B cell (primary cell): ENCODE measurements at regions not wholly inside any gene's neighbourhood (a gene's known extent, or its start where the extent isn't known, plus 50 kb on each side); places are given as distances from the start of the nearest gene placed in this dataset.
"Not testable (repeated sequence)": the region's sequence is repeated elsewhere in the genome, so short reads cannot be mapped to it uniquely, and the experiment has no call there.

Experiments
- ATAC-seq: fragments of 200-7000 bp; cut with Tn5 transposase; one replicate; pipeline ENCODE4 v1.10.0; 2021; ENCODE audit warnings: low read depth, mild to moderate bottlenecking, moderate number of reproducible peaks, moderate library complexity
- CTCF ChIA-PET: fragments of 350-600 bp; sonication (Branson Sonifier 250); formaldehyde crosslinking; loops from one replicate; lab custom pipeline; 2021; ENCODE audit warnings: antibody characterized with exemption, inconsistent platforms; lab: Charles Lee
- POLR2A ChIA-PET: fragments of 350-600 bp; sonication (Branson Sonifier 250); formaldehyde crosslinking; loops from one replicate; lab custom pipeline; 2021; ENCODE audit warnings: antibody characterized with exemption; lab: Charles Lee
- DNase-seq: peaks from one replicate; pipeline ENCODE4 v3.0.0; 2013
- H2AFZ ChIP-seq: 2 replicates; pipeline ENCODE4 v1.6.1; 2012; ENCODE audit warnings: mild to moderate bottlenecking, low read depth, low read length; ENCODE audit not compliant: insufficient read depth, poor library complexity, severe bottlenecking
- H3K27ac ChIP-seq, 2 donors: 1 replicate in 1 of 2; 2 replicates in 1 of 2; pipeline ENCODE4 v1.5.1; 2012 to 2013; ENCODE audit warnings: low read length in 2 of 2, mild to moderate bottlenecking in 2 of 2, moderate library complexity in 1 of 2
- H3K27me3 ChIP-seq, 4 experiments: fragments of 200-600 bp in 1 of 4; sonication (generic) in 1 of 4; replicated peaks in 1 of 4; 1 replicate in 2 of 4; 2 replicates in 2 of 4; pipeline versions ENCODE4 v1.6.1 to v1.7.0; 2013 to 2016; ENCODE audit warnings: low read length in 3 of 4, mild to moderate bottlenecking in 2 of 4, mixed read lengths in 1 of 4, moderate library complexity in 1 of 4; ENCODE audit not compliant: insufficient read depth in 4 of 4, control insufficient read depth in 3 of 4; ENCODE audit errors: control extremely low read depth in 1 of 4
- H3K36me3 ChIP-seq, 2 experiments: replicated peaks in 1 of 2; 1 replicate in 1 of 2; 2 replicates in 1 of 2; pipeline versions ENCODE4 v1.6.1 to v1.7.1; 2013; ENCODE audit warnings: low read length in 1 of 2; ENCODE audit not compliant: insufficient read depth in 2 of 2, control insufficient read depth in 1 of 2; ENCODE audit errors: control extremely low read depth in 1 of 2, extremely low read depth in 1 of 2
- H3K4me1 ChIP-seq, 2 donors: fragments of 200-600 bp in 1 of 2; sonication (generic) in 1 of 2; 1 replicate in 1 of 2; 2 replicates in 1 of 2; pipeline versions ENCODE4 v1.5.1 to v1.6.1; 2013 to 2017; ENCODE audit warnings: low read length in 2 of 2; ENCODE audit not compliant: control insufficient read depth in 2 of 2, insufficient read depth in 2 of 2
- H3K4me2 ChIP-seq: replicated peaks from 2 replicates; pipeline ENCODE3; 2012; ENCODE audit warnings: mild to moderate bottlenecking, low read depth, low read length; ENCODE audit not compliant: poor library complexity, severe bottlenecking
- H3K4me3 ChIP-seq, 5 experiments: fragments of 200-600 bp in 1 of 5; sonication (generic) in 1 of 5; 1 replicate in 3 of 5; 2 replicates in 2 of 5; pipeline versions ENCODE4 v1.5.1 to v1.7.0; 2011 to 2016; ENCODE audit warnings: low read length in 4 of 5, mild to moderate bottlenecking in 4 of 5, low read depth in 2 of 5, control low read depth in 1 of 5, moderate library complexity in 1 of 5; ENCODE audit not compliant: insufficient read depth in 1 of 5; ENCODE audit errors: control extremely low read depth in 1 of 5, extremely low read depth in 1 of 5
- H3K79me2 ChIP-seq: fragments of 200-600 bp; sonication (generic); one replicate; pipeline ENCODE4 v1.6.0; 2016; ENCODE audit warnings: low read length; ENCODE audit not compliant: control insufficient read depth, insufficient read depth
- H3K9ac ChIP-seq: fragments of 200-600 bp; sonication (generic); 2 replicates; pipeline ENCODE4 v1.6.1; 2017; ENCODE audit warnings: mild to moderate bottlenecking, low read length, moderate library complexity
- H3K9me3 ChIP-seq, 3 donors: one replicate each; pipeline versions ENCODE4 v1.6.1 to v1.7.1; 2013; ENCODE audit warnings: low read length in 2 of 3; ENCODE audit not compliant: control insufficient read depth in 2 of 3, insufficient read depth in 1 of 3; ENCODE audit errors: control extremely low read depth in 1 of 3
- H4K20me1 ChIP-seq: 2 replicates; pipeline ENCODE4 v1.6.0; 2012; ENCODE audit warnings: mild to moderate bottlenecking, low read length; ENCODE audit not compliant: insufficient read depth, control insufficient read depth, poor library complexity, severe bottlenecking
- H3K27ac Mint-ChIP-seq: one replicate; pipeline ENCODE4 v1.8.0; 2021; ENCODE audit warnings: mixed read lengths
- H3K27me3 Mint-ChIP-seq: one replicate; pipeline ENCODE4 v1.8.0; 2021; ENCODE audit warnings: mixed read lengths
- H3K4me1 Mint-ChIP-seq: one replicate; pipeline ENCODE4 v1.8.0; 2021; ENCODE audit warnings: mixed read lengths
- H3K4me3 Mint-ChIP-seq: one replicate; pipeline ENCODE4 v1.8.0; 2021; ENCODE audit warnings: mixed read lengths
- H3K9me3 Mint-ChIP-seq: one replicate; pipeline ENCODE4 v1.8.0; 2022; ENCODE audit warnings: mixed read lengths; ENCODE audit not compliant: insufficient read depth
- EZH2 ChIP-seq: IDR thresholded peaks from 2 replicates; pipeline ENCODE4 v1.6.1; 2012; ENCODE audit warnings: borderline replicate concordance, low read depth, mild to moderate bottlenecking, moderate library complexity, low read length; ENCODE audit not compliant: insufficient read depth, poor library complexity, severe bottlenecking
- WGBS: methylation state at CpG from one replicate; pipeline ENCODE4 v1.1.5; 2013; ENCODE audit warnings: missing lambda C conversion rate; ENCODE audit not compliant: insufficient coverage; 5-methylcytosine and 5-hydroxymethylcytosine counted together
- intact Hi-C: fragments of 100-400 bp; cut with micrococcal nuclease; formaldehyde crosslinking; loops from one replicate; pipeline ENCODE4 v1.10.0; 2022
- TF ChIP-seq, protein P1 (sequence below): fragments of 200-600 bp; IDR thresholded peaks from one replicate; pipeline ENCODE4 v1.8.0; 2022; ENCODE audit warnings: antibody characterized with exemption, mild to moderate bottlenecking

DNA sequence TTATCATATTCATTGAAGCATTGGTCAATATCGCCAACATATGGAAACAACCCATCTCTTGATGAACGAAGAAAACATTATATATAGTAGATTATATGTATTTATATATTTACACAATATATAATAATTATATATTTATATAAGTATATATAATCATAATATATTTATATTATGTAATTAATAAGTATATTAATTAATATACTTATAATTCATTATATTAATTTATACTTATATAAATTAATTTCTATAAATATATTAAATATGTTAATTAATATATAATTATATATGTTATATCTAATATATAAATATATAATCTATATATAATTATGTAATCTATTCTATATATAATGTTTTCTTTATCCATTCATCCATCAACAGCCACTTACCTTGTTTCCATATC is 69.0 kb upstream of the SRD5A3 start:
- Mint-ChIP-seq H3K27ac (no peak overlapping the region), H3K27me3 (peaks cover 9% of the 10 kb centered on the region), H3K4me1 (no peaks in the 10 kb centered on the region), H3K9me3 (no peaks in the 10 kb centered on the region), H3K4me3 (no peak overlapping the region)
- ATAC-seq (no peak), DNase-seq (no peak)
- Histone ChIP-seq H3K79me2 (no peaks in the 10 kb centered on the region), H3K4me1 (no peaks in the 10 kb centered on the region), H3K27me3 (no peaks in the 10 kb centered on the region), H3K4me2 (no peak overlapping the region), H2AFZ (no peak overlapping the region), H3K4me3 (no peak overlapping the region), H3K9ac (no peak overlapping the region), H3K9me3 (peaks cover 0 to 5% (median 1%) of the 10 kb centered on the region in 3 donors), H3K36me3 (no peaks in the 10 kb centered on the region), H3K27ac (no peak overlapping the region), H4K20me1 (no peaks in the 10 kb centered on the region)
- no peak for TF ChIP-seq EZH2
- TF ChIP-seq, protein P1, sequence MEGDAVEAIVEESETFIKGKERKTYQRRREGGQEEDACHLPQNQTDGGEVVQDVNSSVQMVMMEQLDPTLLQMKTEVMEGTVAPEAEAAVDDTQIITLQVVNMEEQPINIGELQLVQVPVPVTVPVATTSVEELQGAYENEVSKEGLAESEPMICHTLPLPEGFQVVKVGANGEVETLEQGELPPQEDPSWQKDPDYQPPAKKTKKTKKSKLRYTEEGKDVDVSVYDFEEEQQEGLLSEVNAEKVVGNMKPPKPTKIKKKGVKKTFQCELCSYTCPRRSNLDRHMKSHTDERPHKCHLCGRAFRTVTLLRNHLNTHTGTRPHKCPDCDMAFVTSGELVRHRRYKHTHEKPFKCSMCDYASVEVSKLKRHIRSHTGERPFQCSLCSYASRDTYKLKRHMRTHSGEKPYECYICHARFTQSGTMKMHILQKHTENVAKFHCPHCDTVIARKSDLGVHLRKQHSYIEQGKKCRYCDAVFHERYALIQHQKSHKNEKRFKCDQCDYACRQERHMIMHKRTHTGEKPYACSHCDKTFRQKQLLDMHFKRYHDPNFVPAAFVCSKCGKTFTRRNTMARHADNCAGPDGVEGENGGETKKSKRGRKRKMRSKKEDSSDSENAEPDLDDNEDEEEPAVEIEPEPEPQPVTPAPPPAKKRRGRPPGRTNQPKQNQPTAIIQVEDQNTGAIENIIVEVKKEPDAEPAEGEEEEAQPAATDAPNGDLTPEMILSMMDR, result no peak
- ChIA-PET POLR2A (no interaction called here), CTCF (no interaction called here)
- intact Hi-C loops, result no loop called here
- WGBS, result no CpG with 5 or more reads among the region's 2 CpGs

DNA sequence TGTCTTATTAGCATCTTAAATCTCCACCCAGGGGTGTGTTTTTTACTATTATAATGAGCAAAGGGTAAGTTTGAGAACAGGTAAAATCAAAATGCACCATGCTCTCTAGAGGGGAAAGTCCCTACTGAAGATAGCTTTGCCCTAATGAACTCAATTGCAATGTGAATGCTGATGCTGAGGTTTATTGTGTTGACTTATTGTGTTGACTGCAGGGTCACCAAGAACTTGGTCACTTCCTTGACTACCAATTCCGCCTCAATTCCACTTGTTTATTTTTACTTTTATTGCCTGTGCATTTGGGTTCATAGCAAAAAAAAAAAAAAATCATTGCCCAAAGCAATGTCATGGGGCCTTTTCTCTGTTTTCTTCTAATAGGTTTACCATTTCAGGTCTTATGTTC is 67.7 kb upstream of the SRD5A3 start:
- no peaks in the 10 kb centered on the region for H3K4me1 ChIP-seq
- H3K27ac Mint-ChIP-seq, result no peak overlapping the region
- H3K4me3 ChIP-seq, result no peak overlapping the region
- H3K9me3 ChIP-seq, result peaks cover 1 to 7% (median 2%) of the 10 kb centered on the region in 3 donors
- DNase-seq (no peak), ATAC-seq (no peak)
- no peak overlapping the region for H3K4me2 ChIP-seq
- H3K79me2 ChIP-seq, result no peaks in the 10 kb centered on the region
- CTCF ChIA-PET, result no interaction called here
- intact Hi-C loops, result no loop called here
- no CpG with 5 or more reads among the region's 1 CpG for WGBS
- POLR2A ChIA-PET, result no interaction called here
- H3K27me3 ChIP-seq, result no peaks in the 10 kb centered on the region
- H3K36me3 ChIP-seq, result no peaks in the 10 kb centered on the region
- no peak overlapping the region for H3K9ac ChIP-seq
- H4K20me1 ChIP-seq, result no peaks in the 10 kb centered on the region
- H3K4me3 Mint-ChIP-seq, result no peak overlapping the region
- peaks cover 7% of the 10 kb centered on the region for H3K9me3 Mint-ChIP-seq
- no peak for TF ChIP-seq EZH2
- no peak overlapping the region for H2AFZ ChIP-seq
- H3K27me3 Mint-ChIP-seq, result peaks cover 15% of the 10 kb centered on the region
- no peaks in the 10 kb centered on the region for H3K4me1 Mint-ChIP-seq
- no peak overlapping the region for H3K27ac ChIP-seq

DNA sequence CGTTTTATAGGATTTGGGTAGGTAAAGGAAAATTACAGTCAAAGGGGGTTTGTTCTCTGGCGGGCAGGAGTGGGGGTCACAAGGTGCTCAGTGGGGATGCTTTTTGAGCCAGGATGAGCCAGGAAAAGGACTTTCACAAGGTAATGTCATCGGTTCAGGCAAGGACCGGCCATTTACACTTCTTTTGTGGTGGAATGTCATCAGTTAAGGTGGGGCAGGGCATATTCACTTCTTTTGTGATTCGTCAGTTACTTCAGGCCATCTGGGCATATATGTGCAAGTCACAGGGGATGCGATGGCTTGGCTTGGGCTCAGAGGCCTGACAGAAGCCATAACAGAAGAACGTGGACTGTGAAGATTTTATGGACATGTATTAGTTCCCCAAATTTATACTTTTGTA is 65.6 kb upstream of the SRD5A3 start:
- H3K4me3 Mint-ChIP-seq, POLR2A ChIA-PET: not testable (repeated sequence)

More for the DNA sequence above, 65.6 kb upstream of the SRD5A3 start:
- H3K79me2 ChIP-seq, H3K4me3 ChIP-seq, H3K27ac ChIP-seq, H3K4me2 ChIP-seq, DNase-seq, H3K4me1 Mint-ChIP-seq, H2AFZ ChIP-seq, ATAC-seq, intact Hi-C loops, H3K9ac ChIP-seq, H3K27ac Mint-ChIP-seq, H3K4me1 ChIP-seq, H3K36me3 ChIP-seq, H4K20me1 ChIP-seq, H3K27me3 ChIP-seq, CTCF ChIA-PET, H3K9me3 Mint-ChIP-seq: not testable (repeated sequence)
- H3K9me3 ChIP-seq, result peaks cover 3 to 21% (median 17%) of the 10 kb centered on the region in 3 donors
- 83% methylated on average over 5 of the region's 7 CpGs for WGBS
- H3K27me3 Mint-ChIP-seq, result peaks cover 14% of the 10 kb centered on the region
